Suppressor macrophage treated with lipopolysaccharide for 1 hour (primary cell): ENCODE measurements at regions not wholly inside any gene's neighbourhood (a gene's known extent, or its start where the extent isn't known, plus 50 kb on each side); places are given as distances from the start of the nearest gene placed in this dataset.

Source experiments
- DNase-seq, 3 donors: peaks; one replicate each; pipeline ENCODE4 v3.0.0-alpha.2; 2020 to 2022

DNA sequence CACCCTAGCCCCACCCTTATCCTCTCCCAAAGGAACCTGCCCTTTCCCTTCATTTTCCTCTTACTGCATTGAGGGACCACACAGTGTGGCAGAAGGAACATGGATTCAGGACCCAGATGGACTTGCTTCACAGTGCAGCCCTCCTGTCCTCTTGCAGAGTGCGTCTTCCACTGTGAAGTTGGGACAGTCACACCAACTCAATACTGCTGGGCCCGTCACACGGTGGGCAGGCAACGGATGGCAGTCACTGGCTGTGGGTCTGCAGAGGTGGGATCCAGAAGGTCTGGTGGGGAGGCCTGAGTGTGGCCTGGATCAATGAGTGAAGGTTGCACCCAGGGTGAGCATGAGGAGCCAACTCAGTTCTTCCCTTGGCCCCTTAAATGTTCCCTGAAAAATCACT is 129.9 kb upstream of the B3GAT1 start:
- no peak for DNase-seq

DNA sequence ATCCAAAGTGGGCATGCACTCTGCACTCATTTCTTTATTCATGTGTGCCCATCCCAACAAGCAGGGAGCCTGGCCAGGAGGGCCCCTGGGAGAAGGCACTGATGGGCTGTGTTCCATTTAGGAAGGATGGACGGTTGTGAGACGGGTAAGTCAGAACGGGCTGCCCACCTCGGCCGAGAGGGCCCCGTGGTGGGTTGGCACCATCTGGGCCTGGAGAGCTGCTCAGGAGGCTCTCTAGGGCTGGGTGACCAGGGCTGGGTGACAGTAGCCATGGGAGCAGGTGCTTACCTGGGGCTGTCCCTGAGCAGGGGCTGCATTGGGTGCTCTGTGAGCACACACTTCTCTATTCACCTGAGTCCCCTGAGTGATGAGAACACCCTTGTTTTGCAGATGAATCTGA is 129.3 kb upstream of the B3GAT1 start:
- no peak for DNase-seq

DNA sequence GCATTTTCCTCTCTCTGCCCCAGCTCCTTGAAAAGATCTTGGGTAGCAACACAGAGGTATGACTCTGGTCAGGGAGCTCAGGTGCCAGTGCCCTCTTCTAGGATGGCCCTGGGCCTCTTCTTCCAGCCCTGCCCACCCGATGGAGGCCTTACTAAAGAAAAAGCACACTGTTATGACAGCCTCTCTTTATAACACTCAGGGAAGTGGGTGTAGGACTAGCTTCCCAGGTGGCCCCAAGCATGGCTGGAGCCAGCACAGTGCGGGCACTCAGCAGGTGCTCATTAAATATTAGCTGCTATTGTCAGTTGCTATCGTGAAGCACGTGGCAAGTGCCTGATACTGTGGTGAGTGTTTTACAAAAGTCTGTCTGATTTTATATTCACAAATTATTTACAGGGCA is 127.2 kb upstream of the B3GAT1 start:
- DNase-seq: no peak

DNA sequence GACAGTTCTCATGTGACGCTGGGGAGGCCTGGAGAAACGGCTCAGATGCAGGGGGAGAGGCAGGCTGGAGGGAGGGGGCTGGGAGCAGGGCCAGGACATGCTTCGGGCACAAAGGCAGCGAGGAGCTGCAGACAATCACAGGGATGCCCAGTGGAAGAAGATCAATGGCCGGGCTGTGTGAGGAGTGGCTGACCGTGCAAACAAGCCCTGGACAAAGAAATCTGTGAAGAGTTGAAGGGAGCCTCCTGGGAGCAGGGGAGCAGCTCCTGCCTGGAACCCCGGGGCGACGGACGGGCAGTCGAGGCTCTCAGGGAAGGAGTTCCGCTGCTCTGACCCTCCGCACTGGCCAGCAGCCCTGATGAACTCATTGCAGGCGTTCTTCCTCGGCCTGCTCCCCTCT is 126.7 kb upstream of the B3GAT1 start:
- no peak for DNase-seq

GRCh38 chr11:134537941-134538340 is 125.9 kb upstream of the B3GAT1 start:
- DNase-seq: no peak

GRCh38 chr11:134537296-134537695 is 125.3 kb upstream of the B3GAT1 start:
- no peak for DNase-seq

GRCh38 chr11:134536677-134537076 is 124.6 kb upstream of the B3GAT1 start:
- no peak for DNase-seq

DNA sequence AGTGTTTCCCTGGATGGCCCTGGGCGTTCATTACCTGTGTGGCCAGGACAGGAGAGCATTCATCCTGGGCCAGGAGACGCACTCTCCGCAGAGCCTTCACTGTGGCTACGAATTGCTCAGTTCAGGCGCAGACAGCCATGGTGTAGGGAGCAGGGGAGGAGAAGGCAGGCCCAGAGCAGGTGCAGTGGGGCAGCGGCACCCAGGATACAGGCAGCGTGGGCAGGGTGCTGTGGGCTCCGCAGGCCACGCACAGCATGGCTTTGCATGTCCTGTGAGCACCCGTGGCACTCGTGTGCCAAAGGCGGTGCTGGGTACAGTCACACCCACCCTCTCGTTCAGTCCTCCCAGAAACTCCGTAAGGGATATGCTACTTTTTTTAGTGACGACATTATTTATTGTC is 124.2 kb upstream of the B3GAT1 start:
- no peak for DNase-seq

DNA sequence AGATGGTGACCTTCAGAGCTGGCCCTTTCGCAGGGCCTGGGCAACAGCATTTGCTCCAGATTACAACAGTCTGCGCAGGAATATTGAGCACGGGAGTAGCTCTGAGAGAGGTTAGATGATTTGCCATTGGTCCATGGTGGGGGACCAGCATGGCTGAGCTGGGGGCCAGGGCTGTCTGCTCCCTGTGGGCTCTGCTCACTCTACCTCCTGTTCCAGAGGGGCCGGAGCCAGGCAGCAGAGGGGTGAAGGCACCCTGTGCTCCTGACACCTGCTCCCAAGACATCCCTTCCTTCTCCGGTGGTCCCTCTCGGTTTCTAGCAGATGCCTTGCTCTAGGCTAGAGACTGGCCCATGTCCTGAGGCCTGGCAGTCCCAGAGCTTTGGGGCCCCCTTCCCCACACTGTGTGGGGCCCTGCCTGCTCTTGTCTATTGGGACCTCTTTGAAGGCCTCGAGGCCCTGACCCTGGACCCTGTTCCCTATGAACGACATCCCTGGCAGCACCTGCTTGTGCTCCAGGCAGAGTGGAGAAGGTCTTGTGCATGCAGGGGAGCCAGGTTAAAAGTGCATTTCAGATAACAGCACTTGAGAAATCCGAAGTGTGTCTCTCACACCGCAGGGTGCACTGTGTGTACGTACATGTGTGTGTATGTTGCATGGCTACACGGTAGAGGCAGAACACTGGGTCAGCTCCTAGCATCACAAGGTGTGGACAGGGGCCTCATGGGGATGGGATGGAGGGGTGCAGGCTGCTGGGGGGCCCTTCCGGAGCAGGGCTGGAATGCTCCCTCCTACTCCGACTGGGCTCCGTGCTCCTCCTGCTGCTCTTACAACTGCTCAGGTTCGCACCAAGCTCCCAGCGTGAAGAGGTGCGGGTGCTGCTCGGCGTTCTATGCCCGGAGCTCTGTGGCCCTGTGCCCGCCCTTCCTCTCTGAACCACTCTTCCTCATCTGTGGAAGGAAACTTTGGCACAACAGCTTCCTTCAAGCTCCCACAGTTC is 123.3 kb upstream of the B3GAT1 start:
- DNase-seq: no peak

GRCh38 chr11:134533511-134533910 is 121.5 kb upstream of the B3GAT1 start:
- no peak for DNase-seq

- DNase-seq: no peak
These were observed 120.9 kb upstream of the B3GAT1 start for GRCh38 chr11:134532921-134533421.

- no peak for DNase-seq
These were observed 120.3 kb upstream of the B3GAT1 start for GRCh38 chr11:134532131-134532920.

GRCh38 chr11:134531327-134532130 is 119.5 kb upstream of the B3GAT1 start:
- DNase-seq: no peak

DNA sequence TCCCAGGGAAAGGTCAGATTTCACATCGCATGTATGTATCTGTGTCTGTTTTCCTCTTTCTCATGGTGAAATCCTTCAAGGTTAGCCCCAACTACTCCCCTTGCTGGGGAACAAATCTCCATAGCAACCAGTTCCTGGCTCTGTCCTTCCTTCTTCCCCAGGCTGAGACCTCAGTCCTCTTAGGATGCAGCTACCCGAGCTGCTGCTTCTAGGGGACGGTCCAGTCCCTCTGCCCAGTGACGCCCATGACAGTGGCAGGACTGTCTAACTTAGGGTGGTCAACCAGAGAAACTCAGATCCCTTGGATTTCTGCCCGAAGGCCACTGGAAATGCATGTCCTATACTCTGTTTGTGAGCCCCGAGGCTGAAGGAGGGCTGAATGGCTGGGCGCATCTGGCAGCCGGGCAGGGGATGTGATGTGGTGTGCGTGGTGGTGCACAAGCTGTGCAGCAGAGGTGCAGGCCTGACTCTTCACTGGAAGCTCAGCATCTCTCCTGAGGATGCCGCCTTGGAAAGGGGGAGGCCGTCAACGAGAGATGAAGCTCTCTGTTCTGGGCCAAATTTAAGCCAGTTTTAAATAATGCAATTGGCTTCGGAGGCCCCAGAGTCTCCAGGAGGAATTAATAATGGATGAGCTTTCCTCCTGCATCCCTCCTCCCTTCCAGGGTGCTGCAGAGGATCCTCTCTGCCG is 118.7 kb upstream of the B3GAT1 start:
- DNase-seq: no peak

GRCh38 chr11:134529212-134530096 is 117.4 kb upstream of the B3GAT1 start:
- DNase-seq: no peak

DNA sequence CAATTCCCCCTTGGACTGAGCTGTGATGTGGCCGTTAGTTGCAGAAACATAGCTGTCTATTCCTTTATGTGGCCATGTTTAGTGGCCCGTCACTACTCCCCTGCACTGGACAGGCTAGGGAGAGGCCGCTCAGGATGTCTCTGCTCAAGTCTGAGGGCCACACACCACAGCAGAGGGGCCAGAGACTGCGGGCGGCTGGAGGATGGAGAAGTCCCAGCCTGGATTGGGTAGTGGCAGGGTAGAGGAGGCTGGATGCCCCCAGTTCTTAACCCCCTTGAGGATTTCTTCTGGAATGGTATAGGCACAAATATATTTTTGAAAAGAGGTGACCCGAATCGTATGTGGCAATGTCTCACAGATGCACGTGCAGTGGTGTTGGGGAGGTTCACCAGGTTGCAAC is 116.4 kb upstream of the B3GAT1 start:
- DNase-seq: no peak

DNA sequence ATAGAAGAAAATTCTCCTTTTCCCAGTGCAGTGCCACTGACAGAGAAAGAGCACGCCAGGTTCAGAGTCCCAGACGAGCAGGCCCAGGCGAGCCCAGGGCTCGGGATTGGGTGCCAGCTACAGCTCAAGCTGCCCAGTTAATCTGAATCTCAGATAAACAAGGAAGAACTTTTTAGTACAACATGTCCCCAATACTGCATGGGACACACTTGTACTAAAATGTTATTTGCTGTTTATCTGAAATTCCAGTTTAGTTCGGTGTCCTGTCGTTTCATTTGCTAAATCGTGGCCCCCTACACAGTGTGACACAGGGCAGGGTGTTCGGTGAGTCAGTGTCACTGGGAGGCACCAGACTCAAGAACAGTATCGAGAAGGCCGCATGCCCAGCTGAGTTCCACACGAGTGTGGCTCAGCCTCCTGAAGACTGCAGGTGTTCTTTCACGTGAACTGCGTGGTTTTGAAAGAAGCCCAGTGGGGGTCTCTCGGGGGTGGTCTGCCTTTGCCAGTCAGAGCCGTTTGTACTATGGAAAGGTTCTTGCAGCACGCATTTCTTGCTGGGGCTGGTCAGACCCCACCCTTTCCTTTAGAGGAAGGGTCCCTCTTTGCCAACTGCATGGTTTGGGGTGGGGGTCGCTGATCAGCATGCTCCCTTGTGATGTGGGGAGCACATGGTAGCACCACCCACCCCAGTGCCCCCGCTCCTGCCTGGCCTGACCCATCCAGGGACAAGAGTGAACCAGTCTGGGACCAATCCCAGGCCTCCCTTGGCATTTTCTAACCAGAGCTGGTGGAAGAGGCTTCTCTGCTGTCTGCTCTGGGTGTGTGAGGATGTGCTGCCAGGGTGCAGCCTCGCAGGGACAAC is 115.6 kb upstream of the B3GAT1 start:
- DNase-seq: no peak

GRCh38 chr11:134524896-134525845 is 113.1 kb upstream of the B3GAT1 start:
- no peak for DNase-seq

DNA sequence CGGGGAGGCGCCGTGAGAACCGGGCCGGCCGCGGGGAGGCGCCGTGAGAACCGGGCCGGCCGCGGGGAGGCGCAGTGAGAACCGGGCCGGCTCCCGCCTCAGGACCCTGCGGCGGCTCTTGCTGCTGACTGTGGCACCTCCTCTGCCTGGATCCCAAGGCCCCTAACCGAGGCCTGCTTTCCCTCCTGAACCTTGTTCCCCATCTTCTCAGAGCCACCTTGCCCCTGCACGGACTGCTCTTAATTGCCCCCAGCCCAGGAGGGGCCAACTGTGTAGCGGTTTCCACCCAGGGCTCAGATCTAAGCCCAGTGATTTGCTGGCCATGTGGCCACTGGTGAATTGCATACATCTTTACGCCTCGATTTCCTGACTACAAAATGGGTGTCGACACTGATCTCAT is 112.2 kb upstream of the B3GAT1 start:
- DNase-seq: no peak
